Femur (tissue), 1 donor: ENCODE measurements at regions not wholly inside any gene's neighbourhood (a gene's known extent, or its start where the extent isn't known, plus 50 kb on each side); places are given as distances from the start of the nearest gene placed in this dataset.

Source experiments
- DNase-seq: peaks from one replicate; pipeline ENCODE4 v3.0.0-alpha.2; 2017

DNA sequence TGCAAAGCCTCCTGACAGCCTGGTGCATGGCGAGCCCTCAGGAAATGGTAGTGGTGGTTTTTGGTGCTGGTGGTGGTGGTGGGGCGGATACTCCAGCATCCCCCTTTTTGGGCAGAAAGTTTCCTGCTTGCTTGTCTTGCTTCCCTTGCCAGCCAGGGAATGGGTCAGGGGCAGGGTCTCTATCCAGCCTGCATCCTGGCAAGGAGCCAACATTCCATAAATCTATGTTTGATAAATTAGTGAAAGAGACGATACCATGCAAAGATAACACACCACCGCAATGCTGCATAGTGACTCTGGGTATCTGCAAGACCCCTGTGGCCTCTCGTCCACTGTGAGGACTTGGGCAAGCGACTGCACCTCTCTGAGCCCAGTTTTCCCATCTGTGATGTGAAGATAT is 246.2 kb downstream of the LRFN2 start:
- peak; percentile 14 for DNase-seq

DNA sequence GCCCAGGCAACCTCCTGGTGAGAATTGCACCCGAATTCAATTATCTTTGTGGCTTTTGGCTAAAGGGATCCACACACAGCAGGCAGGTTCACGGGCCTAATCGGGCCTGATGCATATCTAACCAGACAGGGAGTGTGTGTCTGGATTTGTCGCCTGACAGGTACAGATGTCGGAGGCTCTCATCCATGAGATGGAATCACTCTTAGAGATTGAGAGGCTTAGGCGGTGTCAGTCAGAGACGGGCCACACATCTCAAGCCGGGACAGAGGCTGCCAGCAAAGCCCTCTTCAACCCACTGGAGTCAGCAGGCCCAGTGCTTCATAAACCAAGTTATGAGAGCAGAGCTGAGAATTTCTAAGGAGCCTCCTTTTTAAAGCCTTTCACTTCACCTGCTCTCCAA is 247.0 kb downstream of the LRFN2 start:
- DNase-seq: no peak

DNA sequence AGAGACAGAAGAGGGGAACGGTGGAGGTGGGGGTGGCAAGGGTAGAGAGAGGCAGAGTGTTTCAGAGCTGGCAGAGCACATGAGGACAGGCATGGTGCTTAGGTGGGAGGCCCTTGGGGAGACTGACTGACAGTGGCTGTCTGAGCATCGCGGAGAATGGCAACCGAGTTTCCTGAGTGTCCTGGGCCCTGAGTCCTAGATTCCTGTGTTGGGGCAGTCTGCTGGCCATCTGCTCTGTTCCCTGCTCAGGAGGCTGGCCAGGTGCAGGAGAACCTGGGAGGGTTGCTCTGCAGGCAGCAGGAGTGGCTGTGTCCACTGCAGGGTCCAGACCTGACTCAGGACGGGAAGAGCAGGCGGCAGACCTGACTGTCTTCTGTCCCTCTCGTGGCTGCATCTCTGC is 248.9 kb downstream of the LRFN2 start:
- no peak for DNase-seq

DNA sequence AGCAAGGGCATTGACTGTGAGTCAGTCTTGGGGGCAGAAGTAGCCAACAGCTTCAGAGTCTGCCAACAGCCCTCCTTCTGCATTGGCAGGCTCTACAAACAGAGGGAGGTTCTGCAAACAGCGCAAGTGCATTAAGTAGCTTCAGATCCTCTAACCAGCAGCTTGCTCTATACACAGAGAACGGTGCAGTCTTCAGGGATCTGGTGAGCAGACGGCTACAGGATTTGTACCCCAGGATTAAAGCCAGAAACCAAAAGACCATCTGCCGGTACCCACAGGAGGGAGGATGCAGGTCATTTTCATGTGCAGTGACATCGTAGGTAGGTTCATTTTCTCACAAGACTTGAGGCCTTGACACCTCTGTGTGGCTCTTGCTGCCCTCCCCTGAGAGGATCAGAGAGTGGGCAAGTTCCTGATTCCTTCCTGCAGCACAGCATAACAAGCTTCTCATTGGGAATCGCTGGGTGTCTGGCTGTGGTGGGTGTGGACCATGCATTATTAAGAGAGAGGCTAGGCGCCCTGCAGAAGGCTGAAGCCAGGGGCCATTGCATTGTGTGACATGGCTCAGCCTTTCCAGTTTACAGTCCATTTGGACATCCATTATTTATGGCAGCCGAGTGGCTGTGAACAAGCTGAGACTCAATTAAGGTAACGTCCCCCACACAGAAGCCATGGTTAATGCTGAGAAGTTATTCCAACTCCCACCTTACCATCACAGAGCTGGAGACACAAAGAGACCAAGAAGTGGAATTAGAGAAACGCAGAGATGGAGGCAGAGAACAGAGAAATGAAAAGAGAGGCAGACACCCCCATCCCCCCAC is 250.0 kb downstream of the LRFN2 start:
- DNase-seq: no peak

DNA sequence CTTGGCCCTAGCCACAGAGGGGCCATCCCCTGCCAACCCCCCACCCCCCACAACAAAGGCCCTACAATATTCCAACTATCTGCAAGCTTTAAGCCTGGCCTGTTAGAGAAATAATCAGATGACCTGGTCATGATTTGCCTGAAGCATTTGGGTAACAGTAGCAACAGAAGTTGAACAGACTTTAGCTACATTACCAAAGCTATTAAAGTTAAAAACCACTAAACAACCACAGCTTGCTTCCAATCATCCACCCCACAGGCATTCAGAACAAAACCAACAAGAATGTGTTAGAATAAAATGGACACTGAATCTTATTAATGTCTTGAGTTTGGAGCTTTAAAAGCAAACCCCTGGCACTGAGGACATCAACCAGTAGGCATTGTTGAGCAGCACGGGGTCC is 250.9 kb downstream of the LRFN2 start:
- no peak for DNase-seq

DNA sequence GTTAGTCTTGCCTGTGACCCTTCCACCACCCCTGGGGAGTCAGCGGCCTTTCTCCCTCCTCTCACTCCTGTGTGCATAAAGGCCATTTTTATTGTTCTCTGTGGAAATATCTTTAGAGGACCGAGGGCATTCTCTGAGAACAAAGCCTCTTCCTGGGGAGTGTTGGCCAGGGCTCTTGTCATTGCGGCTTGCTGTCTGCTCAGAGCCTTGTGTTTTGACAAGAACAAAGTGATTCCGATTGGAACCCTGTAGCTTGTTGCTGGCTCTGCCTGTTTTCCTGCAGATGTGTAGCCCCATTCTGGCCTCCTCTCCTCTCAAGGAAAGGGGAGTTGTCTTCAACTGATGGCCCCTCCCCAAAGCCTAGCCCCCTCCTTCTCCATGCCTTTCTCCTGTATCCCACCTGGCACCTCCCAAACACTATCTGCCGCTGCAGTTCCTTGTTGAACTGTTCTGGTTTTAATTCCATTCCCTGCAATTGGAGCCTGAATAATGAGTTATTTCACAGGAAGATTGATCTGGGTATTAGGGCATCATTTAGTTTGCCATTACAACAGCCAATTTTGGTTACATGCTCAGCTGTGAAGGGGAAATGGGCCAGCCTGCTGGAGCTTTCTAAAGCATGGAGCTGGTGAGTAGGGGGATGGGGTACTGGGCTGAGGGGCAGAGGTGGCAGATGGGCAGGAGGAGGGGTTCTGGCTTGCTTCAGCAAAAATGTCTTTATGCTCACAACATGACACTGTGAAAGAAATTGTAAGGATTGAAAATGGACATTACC is 252.5 kb downstream of the LRFN2 start:
- no peak for DNase-seq

DNA sequence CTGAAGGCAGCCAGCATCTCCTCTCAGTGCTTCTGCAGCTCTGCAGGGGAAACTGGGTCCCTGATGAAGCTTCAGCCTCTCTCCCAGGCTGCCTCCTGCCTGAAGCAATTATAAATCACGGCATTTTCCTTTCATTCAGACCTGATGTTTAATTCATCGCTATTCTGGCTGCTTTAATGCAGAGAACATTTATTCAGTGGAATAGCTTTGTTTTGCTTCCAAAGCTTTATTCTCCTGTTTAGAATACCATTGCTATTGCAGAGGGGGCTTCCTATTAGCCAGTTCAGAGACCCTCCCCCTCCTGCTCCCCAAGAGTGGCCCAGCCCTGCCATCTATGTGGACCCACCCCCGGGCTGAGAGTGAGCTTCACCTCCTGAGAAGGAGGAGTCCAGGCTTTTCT is 255.6 kb downstream of the LRFN2 start:
- DNase-seq: no peak

DNA sequence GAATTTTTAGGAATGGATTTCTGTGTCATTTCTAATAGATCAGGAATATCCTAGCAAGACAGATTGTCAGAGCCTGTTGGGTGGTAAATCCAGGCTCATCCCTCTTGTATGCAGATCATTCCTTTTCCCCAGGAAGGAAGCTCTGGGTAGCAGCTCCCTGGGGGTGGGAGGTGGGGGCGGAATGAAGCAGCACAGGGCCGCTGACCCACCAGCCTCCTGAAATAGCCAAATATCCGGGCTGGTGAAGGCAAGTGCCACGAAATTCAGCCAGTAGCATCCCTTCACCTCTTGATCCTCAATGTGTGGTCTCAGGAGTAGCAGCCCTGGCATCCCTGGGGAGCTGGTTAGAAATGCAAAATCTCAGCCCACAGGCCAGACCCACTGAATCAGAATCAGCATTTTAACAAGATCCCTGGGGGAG is 256.9 kb downstream of the LRFN2 start:
- DNase-seq: no peak

DNA sequence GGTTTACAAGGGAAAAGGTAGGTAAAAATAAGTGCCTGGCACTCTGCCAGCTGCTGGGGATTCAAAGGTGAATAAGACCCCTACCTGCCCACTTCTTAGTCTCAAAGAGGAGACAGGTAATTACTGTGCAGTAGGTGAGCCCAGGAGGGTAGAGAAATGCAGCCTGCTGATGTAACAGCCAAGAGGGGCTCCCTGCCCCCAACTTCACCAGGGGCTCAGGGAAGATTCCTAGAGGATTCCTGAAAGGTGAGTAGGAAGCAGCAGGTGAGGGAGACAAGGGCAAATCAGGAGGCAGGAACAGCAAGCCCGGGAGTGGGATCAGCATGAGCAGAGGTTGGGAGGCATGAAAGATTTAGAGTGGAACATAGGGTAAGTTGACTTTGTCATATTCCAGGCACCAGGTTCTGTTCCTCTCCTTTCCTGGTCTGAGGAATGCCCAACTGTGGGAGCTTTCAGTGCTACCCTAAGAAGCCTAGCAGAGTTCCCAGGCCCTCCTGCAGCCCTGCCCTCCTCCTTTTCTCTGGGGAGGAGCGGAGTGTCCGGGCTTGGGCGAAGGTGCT is 258.1 kb downstream of the LRFN2 start:
- DNase-seq: no peak

DNA sequence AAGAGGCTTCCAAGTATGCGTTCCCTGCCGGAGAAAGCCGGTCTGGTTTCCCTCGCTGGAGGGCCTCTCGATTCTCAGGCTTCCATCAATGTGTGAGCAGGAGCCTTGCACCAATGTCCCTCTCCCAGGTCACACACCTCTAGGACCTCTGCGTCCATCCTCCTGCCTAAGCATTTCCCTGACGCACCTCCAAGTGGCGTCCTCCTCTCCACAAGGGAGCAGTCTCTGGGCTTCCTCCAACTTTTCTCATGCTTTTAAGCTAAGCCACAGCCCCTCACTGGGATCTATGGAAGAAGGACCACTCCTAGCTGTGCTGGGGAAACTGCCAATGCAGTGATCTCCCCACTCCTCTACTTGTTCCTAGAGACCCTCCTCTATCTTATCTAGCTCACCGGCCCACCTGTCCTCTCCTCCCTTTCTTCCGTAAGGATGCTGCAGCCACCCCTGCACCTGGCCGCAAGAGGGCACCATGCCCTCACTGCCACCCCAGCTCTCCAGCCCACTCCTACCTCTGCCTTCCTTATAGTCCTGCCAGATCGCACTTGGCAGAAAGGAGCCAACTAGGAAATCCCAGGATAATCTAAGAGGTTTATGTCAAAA is 258.7 kb downstream of the LRFN2 start:
- DNase-seq: no peak

DNA sequence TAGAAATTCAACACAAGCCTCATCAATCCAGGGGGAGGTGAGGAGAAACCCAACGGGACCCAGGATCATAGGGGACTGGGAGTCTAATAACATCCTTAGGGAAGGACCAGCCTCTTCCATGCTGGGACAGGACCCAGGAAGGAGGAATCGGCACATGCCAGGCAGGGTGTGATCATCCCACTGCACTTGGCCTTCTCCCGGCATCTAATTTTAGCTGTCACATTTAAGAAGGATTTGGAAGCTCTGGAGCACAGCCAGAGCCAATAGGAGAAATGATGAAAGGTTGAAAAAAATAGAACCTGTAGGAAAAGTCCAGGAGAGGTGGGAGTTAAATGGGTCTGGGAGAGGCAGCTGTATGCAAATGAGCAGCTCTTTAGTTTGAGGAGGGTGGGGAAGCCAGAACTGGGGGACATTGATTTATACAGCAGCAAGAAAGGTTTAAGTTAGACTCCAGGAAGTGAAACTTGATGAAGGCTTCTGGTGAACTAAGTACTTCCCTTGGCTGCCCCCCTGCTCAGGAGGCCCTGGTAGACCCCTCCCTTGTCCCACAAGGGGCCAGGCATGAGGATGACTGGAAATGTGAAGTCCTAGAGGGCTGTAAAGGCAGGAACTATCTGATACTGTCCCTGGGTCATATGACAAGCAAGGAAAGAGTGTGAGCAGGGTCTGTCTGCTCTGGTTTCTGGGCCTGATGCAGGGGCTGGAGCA is 260.3 kb downstream of the LRFN2 start:
- no peak for DNase-seq

DNA sequence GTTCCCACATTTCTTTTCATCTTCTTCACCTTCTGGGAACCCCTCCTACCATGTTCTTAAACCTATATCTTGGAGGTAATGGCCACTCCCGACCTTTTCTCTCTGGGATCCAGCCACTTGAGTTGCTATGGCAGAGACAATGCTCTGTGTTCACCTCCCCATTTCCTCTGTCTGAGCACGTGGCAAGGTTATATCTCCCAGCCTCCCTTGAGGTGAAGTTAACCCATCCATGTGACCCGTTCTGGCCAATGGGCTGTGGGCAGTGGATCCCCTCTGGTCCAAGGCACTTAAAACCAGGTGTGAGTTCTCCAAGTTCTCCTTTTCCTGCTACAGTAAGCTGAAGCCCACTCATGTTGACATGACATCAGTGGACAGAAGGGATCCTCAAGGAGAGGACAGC is 261.4 kb downstream of the LRFN2 start:
- DNase-seq: no peak

DNA sequence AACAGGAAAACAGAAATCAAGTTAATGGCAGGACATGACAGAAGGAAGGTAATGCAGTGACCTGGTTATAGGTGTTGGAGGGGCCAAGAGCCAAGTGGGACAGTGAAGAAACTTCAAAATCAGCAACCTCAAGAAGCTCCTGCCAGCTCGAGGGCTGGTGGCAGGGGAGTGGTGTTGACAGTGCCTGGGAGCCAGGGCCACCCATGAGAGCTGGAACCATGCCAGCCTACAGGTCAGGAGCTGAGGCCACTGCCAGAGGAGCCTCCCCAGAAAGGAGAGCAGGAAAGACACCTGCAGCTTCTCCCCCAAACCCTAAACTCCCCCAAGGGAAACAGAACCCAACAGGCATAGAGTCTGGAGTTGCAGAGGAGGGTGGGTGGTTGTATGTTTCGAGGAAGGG is 262.1 kb downstream of the LRFN2 start:
- DNase-seq: no peak

DNA sequence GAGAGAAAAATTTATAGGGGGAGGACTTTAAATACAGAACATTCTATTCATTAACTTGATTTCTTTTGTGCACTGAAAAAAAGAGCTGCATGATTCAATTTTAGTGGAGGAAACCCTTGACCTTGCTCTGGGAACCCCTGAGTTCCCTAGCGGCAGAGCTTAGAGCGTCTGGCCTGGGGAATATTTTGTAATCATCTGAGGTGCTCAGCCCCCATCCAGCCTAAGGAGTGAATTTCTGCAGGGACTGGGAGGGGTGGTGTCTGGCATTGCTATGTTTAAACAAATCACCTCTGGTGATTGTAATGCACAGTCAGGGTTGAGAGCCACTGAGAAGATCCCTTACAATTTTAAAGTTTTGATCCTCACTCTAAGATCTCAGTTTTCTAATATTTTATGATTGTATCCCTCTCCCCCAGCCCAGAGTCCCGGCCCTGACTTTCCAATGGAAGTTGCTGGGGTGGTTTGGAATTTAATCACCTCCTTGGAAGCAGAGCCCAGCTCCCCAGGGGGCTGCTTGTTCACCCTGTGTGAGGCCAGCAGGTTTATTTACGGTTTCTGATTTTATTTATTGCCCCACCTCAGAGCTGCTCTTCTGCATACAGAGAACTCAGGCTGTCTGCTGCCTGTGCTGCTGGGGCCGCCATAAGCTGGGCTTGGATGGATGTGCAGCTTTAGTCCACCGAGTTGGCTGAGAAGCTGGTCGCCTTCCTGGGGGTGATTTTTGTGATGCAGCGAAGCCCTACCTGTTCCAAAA is 263.1 kb downstream of the LRFN2 start:
- no peak for DNase-seq

DNA sequence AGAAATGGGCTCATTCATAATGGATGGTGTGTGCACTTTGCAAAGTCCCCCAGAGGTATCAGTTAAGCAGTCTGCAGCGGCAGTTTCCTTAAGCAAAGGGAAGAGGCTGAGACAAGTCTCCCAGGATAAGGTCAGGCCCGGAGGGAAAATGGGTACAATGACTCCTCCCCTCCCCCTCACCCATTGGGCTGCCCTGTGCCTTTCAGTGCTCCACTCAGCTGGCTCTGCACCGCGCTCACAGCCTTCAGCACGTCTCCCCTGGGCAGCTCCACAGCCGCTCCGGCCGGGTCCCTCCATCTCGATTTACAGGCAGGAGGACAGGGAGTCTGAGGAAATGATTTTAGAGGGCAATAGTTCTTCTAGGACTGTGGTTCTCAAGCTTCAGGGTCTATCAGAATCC is 264.8 kb downstream of the LRFN2 start:
- no peak for DNase-seq

DNA sequence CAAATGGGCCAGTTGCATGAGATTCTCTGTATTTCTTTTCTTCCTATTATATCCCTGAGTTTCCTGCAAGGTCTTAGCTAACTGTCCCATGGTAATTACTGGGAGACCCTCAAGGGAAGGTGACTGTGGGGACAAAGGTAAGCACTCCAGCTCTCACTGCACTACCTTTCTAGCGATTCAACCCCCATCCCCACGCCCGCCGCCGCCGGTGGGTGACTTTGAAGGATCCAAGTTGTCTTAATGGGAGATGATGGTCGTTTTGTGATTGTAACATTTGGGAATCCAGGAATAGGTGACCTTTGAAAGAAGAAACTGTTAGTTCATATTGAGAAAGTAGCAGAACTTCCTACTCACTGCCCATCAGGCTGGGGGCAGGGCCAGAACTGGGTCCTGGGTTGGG is 265.5 kb downstream of the LRFN2 start:
- DNase-seq: no peak

DNA sequence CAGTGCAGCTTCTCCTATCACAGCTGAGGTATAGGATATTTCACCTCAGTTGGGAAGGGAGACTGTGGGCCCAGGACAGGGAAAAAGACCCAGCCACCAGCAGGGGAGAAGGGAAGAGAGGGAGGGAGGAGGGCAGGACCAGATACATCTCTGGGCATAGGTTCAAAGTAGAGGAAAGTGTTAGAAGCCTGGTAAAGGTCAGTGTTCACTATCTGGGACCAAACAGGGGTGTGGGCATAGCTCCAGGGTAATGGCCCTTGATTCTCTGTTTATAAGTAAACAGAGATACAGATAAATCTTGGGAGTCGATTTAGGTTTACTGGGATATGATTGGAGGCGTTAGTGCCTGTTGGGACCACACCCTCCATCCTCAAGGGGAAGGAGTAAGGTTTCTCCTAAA is 266.2 kb downstream of the LRFN2 start:
- no peak for DNase-seq

DNA sequence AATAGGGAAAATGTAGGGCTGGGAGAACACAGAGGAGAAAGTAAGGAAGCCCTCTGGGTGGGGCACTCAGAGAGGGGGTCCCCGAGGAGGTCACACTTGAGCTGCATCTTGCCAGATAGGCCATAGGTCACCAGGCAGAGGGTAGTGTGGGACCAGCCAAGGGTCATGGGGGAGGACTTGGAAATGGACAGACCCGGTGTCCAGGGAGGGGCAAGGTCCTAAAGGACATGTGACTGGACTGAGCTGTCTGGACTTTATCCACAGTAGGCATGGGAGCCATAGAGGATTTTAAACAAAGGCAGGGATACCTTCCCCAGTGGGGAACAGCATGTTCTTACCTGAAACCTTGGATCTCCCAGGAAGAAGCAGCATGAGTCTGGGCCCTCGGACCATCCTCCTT is 266.7 kb downstream of the LRFN2 start:
- DNase-seq: no peak

DNA sequence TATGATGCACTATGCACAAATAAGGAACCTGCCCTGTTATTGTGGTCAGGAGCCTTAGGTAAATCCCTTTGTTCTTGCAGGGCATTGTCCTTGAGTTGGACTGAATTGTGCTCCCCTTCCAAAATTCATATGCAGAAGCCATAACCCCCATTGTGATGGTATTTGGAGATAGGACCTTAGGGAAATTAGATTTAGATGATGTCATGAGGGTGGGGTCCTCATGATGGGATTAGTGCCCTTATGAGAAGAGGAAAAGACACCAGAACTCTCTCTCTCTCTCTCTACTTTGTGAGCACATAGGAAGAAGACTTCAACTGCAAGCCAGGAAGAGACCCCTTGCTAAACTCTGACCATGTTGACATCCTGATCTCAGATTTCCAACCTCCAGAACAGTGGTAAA is 268.0 kb downstream of the LRFN2 start:
- DNase-seq: no peak

DNA sequence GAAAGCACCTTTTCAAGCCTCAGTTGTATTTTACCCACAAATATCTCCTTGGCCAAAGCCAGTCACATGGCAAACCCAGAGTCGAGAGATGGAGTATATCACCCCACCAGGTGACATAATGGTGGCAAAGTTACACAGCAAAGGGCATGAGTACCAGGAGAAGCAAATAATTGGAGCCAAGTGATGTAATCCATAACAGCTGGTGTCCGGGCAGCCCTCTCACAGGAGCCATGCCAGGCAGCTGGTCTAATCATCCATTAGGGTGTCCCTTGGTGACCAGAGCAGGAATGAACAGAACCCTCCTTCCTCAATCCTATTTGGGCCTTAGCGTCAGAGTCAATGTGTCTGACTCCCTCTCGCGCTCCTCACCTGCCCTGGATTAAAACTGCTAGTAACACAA is 272.1 kb downstream of the LRFN2 start:
- DNase-seq: peak; percentile 63

DNA sequence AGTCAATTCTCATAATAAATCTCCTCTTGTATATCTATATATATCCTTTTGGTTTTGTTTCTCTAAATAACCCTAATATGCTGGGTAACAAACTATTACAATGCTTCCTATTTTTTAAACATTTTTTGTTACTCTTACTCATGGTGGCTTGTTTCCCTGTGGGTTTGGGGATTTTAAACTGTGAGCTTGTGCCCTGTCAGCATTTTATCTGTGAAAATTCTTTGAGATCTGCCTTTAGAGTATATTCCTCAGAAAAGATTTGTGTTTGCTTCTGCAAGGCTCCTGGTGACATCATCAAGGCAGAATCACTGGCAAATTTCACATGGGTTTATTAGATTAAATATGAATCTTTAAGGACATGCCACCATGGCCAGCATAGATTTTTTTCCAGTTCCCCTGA is 273.6 kb downstream of the LRFN2 start:
- no peak for DNase-seq
